Right lobe of liver (tissue), 4 donors: ENCODE measurements at regions not wholly inside any gene's neighbourhood (a gene's known extent, or its start where the extent isn't known, plus 50 kb on each side); places are given as distances from the start of the nearest gene placed in this dataset.

Source experiments
- CTCF ChIP-seq, 4 donors: fragments of 200-600 bp in 3 of 4; fragments of 450-650 bp in 1 of 4; IDR thresholded peaks; one replicate each; pipeline versions ENCODE4 v1.5.1 to v1.8.0; 2016 to 2022; ENCODE audit warnings: antibody characterized with exemption in 4 of 4, mild to moderate bottlenecking in 2 of 4
- POLR2A ChIP-seq: fragments of 450-650 bp; IDR thresholded peaks from one replicate; pipeline ENCODE4 v1.6.1; 2017; ENCODE audit warnings: antibody characterized with exemption, mild to moderate bottlenecking
- donor health status: DM: no; HTN: no; CAD: no.
- donor health status: DM: no; HTN: no; CAD: no.
- donor health status: DM: no; HTN: yes; CAD: no.

DNA sequence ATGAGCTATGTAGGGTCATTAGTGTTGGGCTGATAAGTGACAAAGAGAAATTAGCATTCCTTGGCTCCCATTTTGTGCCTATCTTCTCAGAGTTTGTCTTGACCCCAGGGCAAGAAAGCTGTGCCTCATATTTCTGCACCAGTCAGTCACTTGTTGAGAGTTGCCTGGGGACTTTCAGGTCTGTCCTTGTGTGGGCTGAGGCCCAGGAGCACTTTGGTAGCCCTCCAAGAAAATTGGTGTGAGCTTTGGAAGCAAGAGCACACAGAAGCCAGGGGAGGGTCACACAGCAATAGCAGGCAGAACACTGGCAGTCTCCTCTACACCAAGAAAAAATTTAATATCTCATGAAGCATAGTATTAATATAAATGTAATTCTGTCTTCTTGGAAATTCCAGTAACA, 239.9 kb downstream of the NPR3 start:
- no peak for TF ChIP-seq CTCF (IDR thresholded peaks at IDR 0.05)
- TF ChIP-seq POLR2A = no peak
